ENCODE measurements at regions not wholly inside any gene's neighbourhood (a gene's known extent, or its start where the extent isn't known, plus 50 kb on each side); places are given as distances from the start of the nearest gene placed in this dataset.
"Not testable (repeated sequence)": the region's sequence is repeated elsewhere in the genome, so short reads cannot be mapped to it uniquely, and the experiment has no call there.

DNA sequence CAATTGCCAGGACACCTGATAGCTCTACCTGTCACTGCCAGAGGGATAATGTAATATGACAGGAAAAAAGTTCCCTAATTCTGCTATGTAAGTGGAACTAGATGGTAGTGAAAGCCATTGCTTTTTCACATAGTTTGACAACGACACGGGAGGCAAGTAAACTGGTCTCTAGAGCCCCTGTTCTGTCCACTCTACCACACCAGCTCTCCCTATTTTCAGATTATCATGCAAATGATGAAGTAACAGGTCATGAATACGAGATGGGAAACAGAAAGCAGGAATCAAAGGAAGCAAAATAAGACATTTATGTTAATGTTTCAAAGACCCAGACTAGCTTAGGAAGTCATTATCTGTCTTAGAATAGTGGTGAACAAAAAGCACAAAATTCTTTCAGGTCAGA lies 56.2 kb downstream of the TAF11L14 start:
- no peak for DNase-seq

- DNase-seq = no peak
Measured at GRCh38 chr5:17691762-17692161, 57.5 kb downstream of the TAF11L14 start.

DNA sequence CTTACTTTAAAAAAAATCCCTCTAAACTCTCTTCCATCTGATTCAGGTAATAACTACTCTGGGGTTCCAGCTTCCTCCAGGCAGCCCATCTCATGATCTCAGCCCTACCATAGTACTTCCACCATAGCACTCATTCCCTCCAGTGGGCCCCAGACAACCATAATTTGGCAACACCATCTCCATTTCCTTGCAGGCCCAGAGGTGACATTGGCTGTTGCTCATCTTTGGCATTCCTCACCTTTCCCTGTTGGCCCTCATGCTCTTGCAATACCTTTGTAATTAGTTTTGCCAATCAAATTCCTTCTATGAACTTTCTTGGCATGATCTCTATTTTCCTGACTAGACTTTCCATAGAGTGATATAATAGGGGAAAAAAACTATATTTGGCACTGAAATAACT lies 60.1 kb downstream of the TAF11L14 start:
- DNase-seq = no peak

DNA sequence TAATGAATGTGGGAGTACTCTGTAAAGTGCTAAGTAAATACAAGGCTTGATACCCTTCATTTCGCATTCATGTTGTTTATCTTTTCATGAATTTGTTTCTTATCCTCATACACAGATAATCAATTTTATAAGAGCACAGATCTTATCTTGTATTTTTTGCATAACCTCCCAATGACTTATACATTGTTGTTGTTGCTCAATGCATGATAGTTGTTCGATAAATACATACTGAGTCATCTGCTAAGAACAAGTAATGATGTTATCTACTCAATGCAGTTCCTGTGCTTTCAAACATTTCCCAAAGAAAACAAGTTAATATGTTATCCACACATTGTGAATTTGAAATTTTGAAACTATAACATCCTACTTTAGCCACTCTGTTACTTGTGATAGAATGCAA lies 60.7 kb downstream of the TAF11L14 start:
- no peak for DNase-seq

- DNase-seq = no peak
Measured at GRCh38 chr5:17696627-17697026, 62.4 kb downstream of the TAF11L14 start.

- no peak for DNase-seq
Measured at GRCh38 chr5:17697671-17698070, 63.4 kb downstream of the TAF11L14 start.

- no peak for DNase-seq
Measured at GRCh38 chr5:17709011-17709710, 74.9 kb downstream of the TAF11L14 start.

GRCh38 chr5:17713301-17713700 lies 79.0 kb downstream of the TAF11L14 start:
- no peak for DNase-seq

DNA sequence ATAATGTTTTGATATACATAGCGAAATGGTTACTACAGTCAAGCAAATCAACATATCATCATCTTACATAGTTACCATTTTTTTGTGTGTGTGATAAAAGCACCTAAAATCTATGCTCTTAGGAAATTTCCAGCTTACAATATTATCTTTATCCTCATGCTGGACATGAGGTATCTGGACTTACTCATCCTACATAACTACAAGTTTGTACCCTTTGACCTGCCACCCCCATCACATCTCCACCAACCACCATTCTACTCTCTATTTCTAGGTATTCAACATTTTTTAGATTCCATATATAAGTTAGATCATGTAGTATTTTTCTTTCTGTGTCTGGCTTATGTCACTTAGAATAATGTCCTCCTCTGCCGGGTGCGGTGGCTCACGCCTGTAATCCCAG lies 79.9 kb downstream of the TAF11L14 start:
- no peak for DNase-seq

DNA sequence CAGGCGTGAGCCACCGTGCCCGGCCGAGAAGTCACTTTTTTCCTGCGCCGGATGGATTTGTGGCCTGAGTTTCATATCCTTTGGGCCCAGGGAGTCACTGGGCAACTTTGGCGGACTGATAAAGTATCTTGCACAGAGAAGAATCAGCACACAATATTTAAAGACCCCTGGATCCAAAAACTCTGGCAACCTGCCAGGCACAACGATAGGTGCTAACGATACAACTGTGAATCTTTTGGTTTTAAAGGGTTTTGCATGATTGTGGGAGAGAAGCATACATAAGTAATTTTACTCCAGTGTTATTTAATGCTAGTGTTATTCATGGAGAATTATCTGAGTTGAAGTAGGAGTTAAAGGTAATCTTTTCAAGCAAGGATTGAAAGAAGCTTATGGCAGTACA lies 85.3 kb downstream of the TAF11L14 start:
- no peak for DNase-seq

DNA sequence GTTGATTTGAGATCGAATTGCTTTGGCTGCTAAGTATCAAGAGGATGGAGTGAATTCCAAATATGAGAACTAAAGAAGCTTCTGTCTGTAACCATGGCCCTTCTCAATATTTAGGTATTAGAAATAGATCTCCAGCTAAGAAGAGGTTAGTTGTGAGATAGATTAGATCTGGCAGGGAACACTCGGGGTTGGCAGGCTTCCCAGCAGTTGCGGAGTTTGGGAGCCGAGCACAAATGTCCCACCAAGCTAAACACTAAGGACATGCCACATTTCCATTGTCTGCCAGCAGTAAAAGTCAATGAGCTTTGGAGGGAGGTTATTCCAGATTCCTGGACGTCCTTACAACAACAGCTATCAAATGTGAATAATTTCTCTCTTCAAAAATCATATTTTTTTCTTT lies 85.8 kb downstream of the TAF11L14 start:
- no peak for DNase-seq

DNA sequence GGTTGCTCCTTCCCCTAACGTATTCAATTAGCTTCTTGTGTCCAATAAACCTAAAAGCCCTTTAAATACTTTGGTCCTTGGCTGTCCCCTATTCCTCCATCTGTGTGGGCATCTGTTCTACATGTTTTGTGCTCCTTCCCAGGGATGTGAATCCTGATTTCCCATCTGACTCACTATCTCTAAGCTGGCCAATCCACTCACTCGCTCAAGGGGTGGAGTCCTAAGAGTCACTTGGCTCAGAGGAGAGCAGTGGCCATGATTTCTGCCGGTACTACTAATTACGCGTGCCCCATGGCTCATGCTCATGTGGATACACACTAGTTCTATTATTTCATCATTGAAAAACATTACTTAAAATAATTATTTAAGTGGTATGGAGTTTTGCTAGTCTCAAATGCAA lies 89.6 kb downstream of the TAF11L14 start:
- DNase-seq = peak; percentile 98

- DNase-seq = peak; percentile 45
Measured at GRCh38 chr5:17727098-17727497, 92.8 kb downstream of the TAF11L14 start.

DNA sequence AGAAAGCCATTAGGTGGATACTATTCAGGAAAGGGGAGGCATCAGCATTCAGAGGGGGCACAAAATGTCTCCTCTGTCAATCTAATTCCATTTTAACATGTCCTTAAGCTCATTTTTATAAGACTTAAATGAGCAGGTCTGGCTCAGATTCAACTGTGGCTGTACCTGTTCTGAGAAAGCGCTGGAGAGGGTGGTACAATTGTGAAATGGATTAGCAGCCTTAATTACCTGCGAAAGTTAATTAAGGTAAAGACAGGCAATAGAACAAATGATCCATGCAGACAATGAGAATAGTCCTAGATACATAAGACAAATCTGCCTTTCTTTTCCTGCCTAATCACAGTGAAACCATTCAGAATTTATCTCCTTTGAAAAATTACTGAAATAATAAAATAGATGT lies 96.2 kb downstream of the TAF11L14 start:
- no peak for DNase-seq

DNA sequence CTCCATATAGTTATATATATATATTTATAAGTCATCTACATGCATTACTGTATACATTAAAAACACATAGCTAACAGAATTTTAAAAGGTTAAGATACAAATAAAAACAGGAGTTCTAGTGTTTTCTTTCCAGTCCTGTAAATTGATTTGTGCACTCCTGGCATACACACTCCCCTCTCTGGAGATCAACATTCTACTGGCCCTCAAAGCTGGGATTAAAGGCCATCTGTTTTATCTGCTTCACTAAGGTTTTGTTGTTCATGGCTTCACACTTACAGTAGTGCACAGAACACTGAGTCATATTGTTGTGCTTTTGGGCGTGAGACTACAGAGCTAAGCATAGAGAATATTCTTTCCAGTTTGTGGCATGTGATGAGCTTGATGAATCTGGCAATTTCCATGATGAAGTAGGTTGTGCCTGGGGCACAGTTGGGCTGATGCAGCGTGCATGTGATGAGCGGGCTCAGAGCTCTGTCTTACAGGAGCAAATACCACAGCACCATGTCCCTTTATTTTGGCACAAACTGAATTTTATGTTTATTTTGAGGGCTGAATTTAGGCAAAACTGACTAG lies 98.2 kb downstream of the TAF11L14 start:
- peak; percentile 61 for DNase-seq

- DNase-seq = no peak
Measured at GRCh38 chr5:17734011-17734410, 99.8 kb downstream of the TAF11L14 start.

GRCh38 chr5:17735761-17736160 lies 101.5 kb downstream of the TAF11L14 start:
- no peak for DNase-seq

DNA sequence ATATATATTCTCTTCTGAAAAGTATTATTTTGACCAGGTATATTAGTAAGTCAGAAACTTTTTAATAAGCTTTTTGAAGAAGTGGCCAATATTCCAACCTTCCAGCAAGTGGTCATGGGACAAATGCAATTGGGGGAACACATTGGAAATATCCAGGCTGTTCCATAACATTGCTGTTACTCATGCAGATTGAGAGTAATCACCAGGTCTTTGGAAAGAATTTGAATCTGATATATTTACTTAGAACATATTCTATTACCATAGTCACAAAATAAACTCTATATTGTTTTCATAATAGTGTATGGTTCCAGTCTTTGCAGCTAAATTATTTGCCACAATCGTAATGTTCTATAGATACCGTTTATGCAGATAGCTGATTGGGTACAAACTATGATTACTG lies 102.8 kb downstream of the TAF11L14 start:
- DNase-seq = no peak

DNA sequence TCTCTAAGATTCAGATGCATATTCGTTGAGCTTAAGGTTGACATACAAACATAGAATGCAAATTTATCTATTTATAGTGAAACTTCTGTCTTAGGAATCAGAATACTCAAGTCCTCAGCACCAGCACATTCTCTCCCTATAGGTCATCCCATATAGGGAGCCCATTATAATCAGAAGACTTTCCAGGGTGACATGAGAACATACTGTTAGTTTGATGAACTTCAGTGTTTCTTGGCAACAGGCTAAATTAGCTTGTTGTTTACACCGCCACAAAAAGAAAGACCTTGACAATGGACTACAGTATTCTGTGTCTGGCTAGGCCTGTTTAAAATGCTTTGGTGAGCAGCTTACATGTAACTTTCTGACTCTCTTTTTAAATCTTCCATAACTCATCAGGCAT lies 104.2 kb downstream of the TAF11L14 start:
- DNase-seq = no peak

DNA sequence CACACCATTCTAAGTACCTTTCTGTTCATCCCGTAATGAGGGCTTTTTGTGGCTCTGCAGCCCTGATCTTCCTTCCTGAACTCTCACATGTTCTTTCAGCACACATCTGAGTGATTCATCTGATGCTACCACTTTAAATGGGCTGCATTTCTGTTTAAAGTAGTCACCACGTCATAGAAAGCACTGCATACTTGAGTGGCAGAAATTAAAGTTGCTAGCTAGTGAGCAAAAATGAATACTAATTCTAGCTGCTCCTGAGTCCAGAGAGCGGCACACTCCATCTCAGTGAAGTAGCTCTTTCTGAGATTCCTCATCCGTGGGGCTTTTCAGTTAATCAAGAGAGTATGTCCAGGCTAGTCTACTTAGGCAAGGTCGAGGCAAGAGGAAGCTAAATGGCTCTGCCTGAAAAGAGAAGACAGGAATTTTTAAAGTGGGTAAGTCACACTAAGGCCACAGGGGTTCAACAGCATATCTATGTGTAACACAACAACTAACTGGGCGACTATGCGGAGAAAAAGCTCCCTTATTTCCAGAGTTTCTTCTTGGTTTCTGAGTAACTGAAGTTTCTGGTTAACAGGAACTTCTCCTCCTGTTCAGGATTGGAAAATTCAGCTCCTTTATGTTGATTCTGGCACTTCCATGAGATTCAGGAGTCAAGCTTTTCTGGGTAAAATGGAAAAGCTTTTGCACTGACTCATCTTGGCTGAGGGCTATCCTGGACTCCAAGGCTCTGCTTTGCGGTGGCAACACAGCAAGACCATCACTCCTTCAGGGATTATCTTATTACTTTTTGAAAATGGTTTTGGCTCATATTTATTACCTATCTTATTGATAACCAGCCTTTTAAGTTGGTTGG lies 109.5 kb downstream of the TAF11L14 start:
- DNase-seq = no peak

DNA sequence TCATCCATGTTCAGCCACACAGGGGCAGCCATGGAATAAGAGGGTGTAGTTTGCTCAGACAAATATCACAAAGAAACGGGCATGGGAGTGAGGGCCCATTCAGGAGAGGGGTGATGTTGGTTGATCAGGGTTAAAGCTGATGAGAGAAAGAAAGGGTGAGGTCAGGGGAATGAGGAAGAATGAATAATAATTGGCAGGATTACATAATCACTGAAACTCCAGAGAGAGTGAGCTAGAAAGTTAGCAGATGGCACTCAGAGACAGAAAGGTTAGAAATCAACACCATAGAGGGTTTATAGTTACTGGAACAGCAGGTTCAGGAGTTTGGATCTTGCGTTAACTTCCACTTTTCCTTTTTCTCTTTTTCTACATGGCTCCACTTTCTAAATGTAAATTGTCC lies 113.9 kb downstream of the TAF11L14 start:
- DNase-seq = peak; percentile 17

GRCh38 chr5:17748941-17749340 lies 114.7 kb downstream of the TAF11L14 start:
- no peak for DNase-seq

DNA sequence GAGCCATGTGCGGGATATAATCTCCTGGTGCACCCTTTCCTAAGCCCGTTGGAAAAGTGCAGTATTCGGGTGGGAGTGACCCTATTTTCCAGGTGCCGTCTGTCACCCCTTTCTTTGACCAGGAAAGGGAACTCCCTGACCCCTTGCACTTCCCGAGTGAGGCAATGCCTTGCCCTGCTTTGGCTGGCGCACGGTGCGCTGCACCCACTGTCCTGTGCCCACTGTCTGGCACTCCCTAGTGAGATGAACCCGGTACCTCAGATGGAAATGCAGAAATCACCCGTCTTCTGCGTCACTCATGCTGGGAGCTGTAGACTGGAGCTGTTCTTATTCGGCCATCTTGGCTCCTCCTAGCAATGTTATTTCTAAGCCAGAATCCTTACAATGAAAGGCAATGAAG lies 121.1 kb downstream of the TAF11L14 start:
- DNase-seq = not testable (repeated sequence)

- DNase-seq = no peak
Measured at GRCh38 chr5:17761326-17761725, 127.1 kb downstream of the TAF11L14 start.
